Naive thymus-derived CD4-positive, alpha-beta T cell (primary cell): ENCODE measurements at regions not wholly inside any gene's neighbourhood (a gene's known extent, or its start where the extent isn't known, plus 50 kb on each side); places are given as distances from the start of the nearest gene placed in this dataset.

Source experiments
- ATAC-seq: fragments of 150-1000 bp; cut with Tn5 transposase; 2 replicates; pipeline ENCODE4 v1.10.0; 2021; ENCODE audit warnings: mild to moderate bottlenecking, moderate library complexity
- CTCF ChIA-PET: fragments of 350-600 bp; sonication (Branson Sonifier 250); formaldehyde crosslinking; loops from one replicate; lab custom pipeline; 2021; ENCODE audit warnings: antibody characterized with exemption; lab: Charles Lee
- POLR2A ChIA-PET: fragments of 350-600 bp; sonication (Branson Sonifier 250); formaldehyde crosslinking; loops from one replicate; lab custom pipeline; 2021; ENCODE audit warnings: antibody characterized with exemption, inconsistent platforms; lab: Charles Lee
- DNase-seq, 9 donors: peaks; one replicate each; pipeline versions ENCODE4 v3.0.0 to v3.0.0-alpha.2; 2020 to 2022; ENCODE audit warnings: mixed read lengths in 1 of 9
- H3K27ac ChIP-seq: one replicate; pipeline ENCODE4 v1.7.0; 2013; ENCODE audit warnings: mild to moderate bottlenecking, low read depth, low read length, moderate library complexity
- H3K27me3 ChIP-seq, 2 donors: one replicate each; pipeline ENCODE4 v1.7.0; 2013; ENCODE audit warnings: low read length in 2 of 2, mild to moderate bottlenecking in 2 of 2, moderate library complexity in 2 of 2; ENCODE audit not compliant: control insufficient read depth in 2 of 2, insufficient read depth in 2 of 2
- H3K36me3 ChIP-seq, 3 experiments: 1 replicate in 2 of 3; 2 replicates in 1 of 3; pipeline ENCODE4 v1.7.0; 2013; ENCODE audit warnings: low read length in 3 of 3, mild to moderate bottlenecking in 3 of 3, moderate library complexity in 1 of 3; ENCODE audit not compliant: insufficient read depth in 3 of 3, control insufficient read depth in 2 of 3
- H3K4me1 ChIP-seq, 2 donors: one replicate each; pipeline ENCODE4 v1.7.0; 2013; ENCODE audit warnings: low read length in 2 of 2, mild to moderate bottlenecking in 2 of 2, moderate library complexity in 1 of 2; ENCODE audit not compliant: control insufficient read depth in 2 of 2, insufficient read depth in 2 of 2
- H3K4me3 ChIP-seq: 2 replicates; pipeline ENCODE4 v1.7.0; 2013; ENCODE audit warnings: mild to moderate bottlenecking, low read length
- H3K9me3 ChIP-seq, 3 experiments: 1 replicate in 2 of 3; 2 replicates in 1 of 3; pipeline ENCODE4 v1.7.0; 2013; ENCODE audit warnings: low read length in 3 of 3; ENCODE audit not compliant: control insufficient read depth in 2 of 3
- H3K27ac Mint-ChIP-seq, 9 donors: one replicate each; pipeline ENCODE4 v1.8.0; 2020 to 2022; ENCODE audit warnings: mixed read lengths in 9 of 9, mild to moderate bottlenecking in 8 of 9, moderate library complexity in 5 of 9, inconsistent platforms in 2 of 9
- H3K27me3 Mint-ChIP-seq, 5 donors: one replicate each; pipeline ENCODE4 v1.8.0; 2021 to 2022; ENCODE audit warnings: mixed read lengths in 5 of 5, mild to moderate bottlenecking in 1 of 5
- H3K36me3 Mint-ChIP-seq, 5 donors: one replicate each; pipeline ENCODE4 v1.8.0; 2020 to 2022; ENCODE audit warnings: mixed read lengths in 5 of 5, mild to moderate bottlenecking in 3 of 5, inconsistent platforms in 1 of 5
- H3K4me1 Mint-ChIP-seq, 7 donors: one replicate each; pipeline ENCODE4 v1.8.0; 2020 to 2022; ENCODE audit warnings: mixed read lengths in 7 of 7, mild to moderate bottlenecking in 3 of 7, inconsistent platforms in 1 of 7
- H3K4me3 Mint-ChIP-seq, 10 donors: one replicate each; pipeline ENCODE4 v1.8.0; 2020 to 2022; ENCODE audit warnings: mild to moderate bottlenecking in 10 of 10, mixed read lengths in 10 of 10, moderate library complexity in 6 of 10, inconsistent platforms in 2 of 10
- H3K9me3 Mint-ChIP-seq, 11 donors: one replicate each; pipeline ENCODE4 v1.8.0; 2020 to 2022; ENCODE audit warnings: mixed read lengths in 11 of 11, mild to moderate bottlenecking in 4 of 11, inconsistent platforms in 1 of 11, moderate library complexity in 1 of 11
- intact Hi-C, 2 donors: fragments of 100-400 bp; cut with micrococcal nuclease; formaldehyde crosslinking; loops; one replicate each; pipeline ENCODE4 v1.15.1; 2023

GRCh38 chr5:30693326-30693725, 500.2 kb upstream of the CDH6 start:
- ATAC-seq (no peak), DNase-seq (no peak)
- Histone ChIP-seq H3K9me3 (no peaks in the 10 kb centered on the region), H3K4me3 (no peak overlapping the region), H3K27me3 (no peaks in the 10 kb centered on the region), H3K27ac (no peak overlapping the region), H3K36me3 (no peaks in the 10 kb centered on the region), H3K4me1 (no peaks in the 10 kb centered on the region)
- intact Hi-C loops, result no loop called here
- CTCF ChIA-PET, result no interaction called here
- peaks cover 1 to 20% (median 12%) of the 10 kb centered on the region in 11 donors for H3K9me3 Mint-ChIP-seq
- no peaks in the 10 kb centered on the region for H3K27me3 Mint-ChIP-seq
- no peaks in the 10 kb centered on the region for H3K36me3 Mint-ChIP-seq
- no peak overlapping the region for H3K27ac Mint-ChIP-seq
- no peak overlapping the region for H3K4me3 Mint-ChIP-seq
- H3K4me1 Mint-ChIP-seq, result no peaks in the 10 kb centered on the region
- POLR2A ChIA-PET, result no interaction called here

DNA sequence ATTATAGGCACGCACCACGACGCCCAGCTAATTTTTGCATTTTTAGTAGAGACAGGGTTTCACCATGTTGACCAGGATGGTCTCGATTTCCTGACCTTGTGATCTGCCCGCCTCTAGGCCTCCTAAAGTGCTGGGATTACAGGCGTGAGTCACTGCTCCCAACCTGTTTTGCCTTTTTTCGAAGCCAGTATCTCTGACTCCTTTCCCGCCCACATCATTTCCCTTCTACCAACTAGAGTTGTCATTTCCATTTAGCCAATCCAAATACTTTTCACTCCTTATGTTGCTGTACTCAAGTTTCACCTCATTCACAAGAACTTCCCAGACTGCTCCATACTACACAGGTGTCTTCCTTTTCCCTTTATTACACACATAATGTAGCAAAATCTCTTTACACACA, 502.6 kb upstream of the CDH6 start:
- Histone ChIP-seq H3K27me3 (no peaks in the 10 kb centered on the region), H3K36me3 (no peaks in the 10 kb centered on the region), H3K4me1 (no peaks in the 10 kb centered on the region), H3K9me3 (no peaks in the 10 kb centered on the region), H3K27ac (no peak overlapping the region), H3K4me3 (no peak overlapping the region)
- Mint-ChIP-seq H3K9me3 (peaks cover 0 to 18% (median 5%) of the 10 kb centered on the region in 11 donors), H3K4me3 (no peak overlapping the region), H3K36me3 (no peaks in the 10 kb centered on the region), H3K27ac (no peak overlapping the region), H3K4me1 (peaks cover 0 to 2% (median 0%) of the 10 kb centered on the region in 7 donors), H3K27me3 (no peaks in the 10 kb centered on the region)
- POLR2A ChIA-PET, result no interaction called here
- intact Hi-C loops, result no loop called here
- ATAC-seq (no peak), DNase-seq (no peak)
- CTCF ChIA-PET, result interaction anchor here (0.6 kb wide), 1 partner anchor 17 kb away, joined by 4 read pairs; no protein-coding TSS in a partner anchor

GRCh38 chr5:30687461-30687860, 506.0 kb upstream of the CDH6 start:
- no peaks in the 10 kb centered on the region for H3K4me1 ChIP-seq
- no peak for DNase-seq
- H3K9me3 ChIP-seq, result no peaks in the 10 kb centered on the region
- CTCF ChIA-PET, result no interaction called here
- Mint-ChIP-seq H3K36me3 (no peaks in the 10 kb centered on the region), H3K27ac (no peak overlapping the region), H3K27me3 (no peaks in the 10 kb centered on the region), H3K4me1 (peaks cover 0 to 2% (median 0%) of the 10 kb centered on the region in 7 donors), H3K9me3 (peaks cover 0 to 12% (median 4%) of the 10 kb centered on the region in 11 donors), H3K4me3 (no peak overlapping the region)
- no peaks in the 10 kb centered on the region for H3K36me3 ChIP-seq
- no peak overlapping the region for H3K4me3 ChIP-seq
- H3K27me3 ChIP-seq, result no peaks in the 10 kb centered on the region
- POLR2A ChIA-PET, result no interaction called here
- intact Hi-C loops, result no loop called here
- H3K27ac ChIP-seq, result no peak overlapping the region
- ATAC-seq, result no peak

GRCh38 chr5:30686530-30686929, 507.0 kb upstream of the CDH6 start:
- H3K36me3 ChIP-seq, result no peaks in the 10 kb centered on the region
- ChIA-PET POLR2A (no interaction called here), CTCF (no interaction called here)
- H3K4me1 ChIP-seq, result no peaks in the 10 kb centered on the region
- H3K27me3 ChIP-seq, result no peaks in the 10 kb centered on the region
- intact Hi-C loops, result no loop called here
- Mint-ChIP-seq H3K4me3 (no peak overlapping the region), H3K36me3 (no peaks in the 10 kb centered on the region), H3K27me3 (no peaks in the 10 kb centered on the region), H3K9me3 (peaks cover 0 to 21% (median 4%) of the 10 kb centered on the region in 11 donors), H3K27ac (no peak overlapping the region), H3K4me1 (peaks cover 0 to 2% (median 0%) of the 10 kb centered on the region in 7 donors)
- no peak overlapping the region for H3K27ac ChIP-seq
- ATAC-seq (no peak), DNase-seq (no peak)
- no peak overlapping the region for H3K4me3 ChIP-seq
- H3K9me3 ChIP-seq, result no peaks in the 10 kb centered on the region

DNA sequence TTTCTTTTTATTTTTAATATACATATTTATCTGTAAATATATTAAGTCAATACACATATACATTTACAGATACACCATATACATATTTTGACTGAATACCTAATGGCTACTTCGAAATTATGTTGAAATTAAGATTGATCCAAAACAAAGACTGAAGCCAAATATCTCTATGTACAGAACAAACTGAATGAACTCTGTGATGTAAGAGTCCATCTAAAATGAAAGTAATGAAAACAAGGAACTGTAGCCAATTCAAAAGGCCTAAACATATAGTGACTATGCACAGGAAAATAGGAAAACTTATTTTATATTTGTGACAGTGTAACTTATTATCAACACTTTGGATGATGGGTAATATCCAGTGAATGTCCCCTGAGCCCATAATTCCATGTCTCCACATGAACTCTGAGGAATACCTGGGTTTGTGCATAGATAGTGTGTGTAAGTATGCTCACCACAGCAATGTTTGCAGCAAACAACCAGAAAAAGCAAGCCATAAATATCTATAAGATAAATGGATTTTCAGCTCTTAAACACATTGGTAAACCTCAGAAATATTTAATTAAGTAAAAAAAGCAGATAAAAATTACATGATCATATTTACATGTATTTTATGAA, 517.2 kb upstream of the CDH6 start:
- no peak overlapping the region for H3K27ac ChIP-seq
- H3K4me1 ChIP-seq, result no peaks in the 10 kb centered on the region
- ChIA-PET POLR2A (no interaction called here), CTCF (no interaction called here)
- Mint-ChIP-seq H3K36me3 (no peaks in the 10 kb centered on the region), H3K27ac (no peak overlapping the region), H3K4me1 (no peaks in the 10 kb centered on the region), H3K27me3 (no peaks in the 10 kb centered on the region), H3K9me3 (peaks cover 5 to 51% (median 12%) of the 10 kb centered on the region in 11 donors), H3K4me3 (no peak overlapping the region)
- H3K36me3 ChIP-seq, result no peaks in the 10 kb centered on the region
- H3K4me3 ChIP-seq, result no peak overlapping the region
- no peaks in the 10 kb centered on the region for H3K9me3 ChIP-seq
- H3K27me3 ChIP-seq, result no peaks in the 10 kb centered on the region
- DNase-seq (no peak), ATAC-seq (no peak)
- intact Hi-C loops, result no loop called here

- no peak overlapping the region for H3K4me3 Mint-ChIP-seq
- H3K27ac Mint-ChIP-seq, result no peak overlapping the region
- no peaks in the 10 kb centered on the region for H3K27me3 Mint-ChIP-seq
- no peaks in the 10 kb centered on the region for H3K36me3 ChIP-seq
- POLR2A ChIA-PET, result no interaction called here
- no peak overlapping the region for H3K4me3 ChIP-seq
- H3K27ac ChIP-seq, result no peak overlapping the region
- no peaks in the 10 kb centered on the region for H3K27me3 ChIP-seq
- no peaks in the 10 kb centered on the region for H3K4me1 ChIP-seq
- H3K9me3 Mint-ChIP-seq, result peaks cover 3 to 31% (median 12%) of the 10 kb centered on the region in 11 donors
- ATAC-seq (no peak), DNase-seq (no peak)
- CTCF ChIA-PET, result no interaction called here
- no peaks in the 10 kb centered on the region for H3K36me3 Mint-ChIP-seq
- no peaks in the 10 kb centered on the region for H3K9me3 ChIP-seq
- H3K4me1 Mint-ChIP-seq, result no peaks in the 10 kb centered on the region
- intact Hi-C loops, result no loop called here
These were observed 526.2 kb upstream of the CDH6 start for GRCh38 chr5:30667293-30667692.

- DNase-seq (no peak), ATAC-seq (no peak)
- H3K27me3 ChIP-seq, result no peaks in the 10 kb centered on the region
- intact Hi-C loops, result no loop called here
- peak overlapping the region in 1 of 9 donors; percentile 70 for H3K27ac Mint-ChIP-seq
- H3K27me3 Mint-ChIP-seq, result no peaks in the 10 kb centered on the region
- H3K4me3 ChIP-seq, result no peak overlapping the region
- H3K4me1 ChIP-seq, result no peaks in the 10 kb centered on the region
- CTCF ChIA-PET, result no interaction called here
- no peak overlapping the region for H3K4me3 Mint-ChIP-seq
- no peaks in the 10 kb centered on the region for H3K36me3 Mint-ChIP-seq
- no peaks in the 10 kb centered on the region for H3K9me3 ChIP-seq
- peaks cover 2 to 18% (median 10%) of the 10 kb centered on the region in 11 donors for H3K9me3 Mint-ChIP-seq
- no peak overlapping the region for H3K27ac ChIP-seq
- POLR2A ChIA-PET, result no interaction called here
- no peaks in the 10 kb centered on the region for H3K4me1 Mint-ChIP-seq
- no peaks in the 10 kb centered on the region for H3K36me3 ChIP-seq
These were observed 530.0 kb upstream of the CDH6 start for GRCh38 chr5:30663536-30663935.
